B cell (primary cell): ENCODE measurements at regions not wholly inside any gene's neighbourhood (a gene's known extent, or its start where the extent isn't known, plus 50 kb on each side); places are given as distances from the start of the nearest gene placed in this dataset.

Experiments
- ATAC-seq: fragments of 200-7000 bp; cut with Tn5 transposase; one replicate; pipeline ENCODE4 v1.10.0; 2021; ENCODE audit warnings: low read depth, mild to moderate bottlenecking, moderate number of reproducible peaks, moderate library complexity
- CTCF ChIA-PET: fragments of 350-600 bp; sonication (Branson Sonifier 250); formaldehyde crosslinking; loops from one replicate; lab custom pipeline; 2021; ENCODE audit warnings: antibody characterized with exemption, inconsistent platforms; lab: Charles Lee
- POLR2A ChIA-PET: fragments of 350-600 bp; sonication (Branson Sonifier 250); formaldehyde crosslinking; loops from one replicate; lab custom pipeline; 2021; ENCODE audit warnings: antibody characterized with exemption; lab: Charles Lee
- DNase-seq: peaks from one replicate; pipeline ENCODE4 v3.0.0; 2013
- H2AFZ ChIP-seq: 2 replicates; pipeline ENCODE4 v1.6.1; 2012; ENCODE audit warnings: mild to moderate bottlenecking, low read depth, low read length; ENCODE audit not compliant: insufficient read depth, poor library complexity, severe bottlenecking
- H3K27ac ChIP-seq, 2 donors: 1 replicate in 1 of 2; 2 replicates in 1 of 2; pipeline ENCODE4 v1.5.1; 2012 to 2013; ENCODE audit warnings: low read length in 2 of 2, mild to moderate bottlenecking in 2 of 2, moderate library complexity in 1 of 2
- H3K27me3 ChIP-seq, 4 experiments: fragments of 200-600 bp in 1 of 4; sonication (generic) in 1 of 4; replicated peaks in 1 of 4; 1 replicate in 2 of 4; 2 replicates in 2 of 4; pipeline versions ENCODE4 v1.6.1 to v1.7.0; 2013 to 2016; ENCODE audit warnings: low read length in 3 of 4, mild to moderate bottlenecking in 2 of 4, mixed read lengths in 1 of 4, moderate library complexity in 1 of 4; ENCODE audit not compliant: insufficient read depth in 4 of 4, control insufficient read depth in 3 of 4; ENCODE audit errors: control extremely low read depth in 1 of 4
- H3K36me3 ChIP-seq, 2 experiments: replicated peaks in 1 of 2; 1 replicate in 1 of 2; 2 replicates in 1 of 2; pipeline versions ENCODE4 v1.6.1 to v1.7.1; 2013; ENCODE audit warnings: low read length in 1 of 2; ENCODE audit not compliant: insufficient read depth in 2 of 2, control insufficient read depth in 1 of 2; ENCODE audit errors: control extremely low read depth in 1 of 2, extremely low read depth in 1 of 2
- H3K4me1 ChIP-seq, 2 donors: fragments of 200-600 bp in 1 of 2; sonication (generic) in 1 of 2; 1 replicate in 1 of 2; 2 replicates in 1 of 2; pipeline versions ENCODE4 v1.5.1 to v1.6.1; 2013 to 2017; ENCODE audit warnings: low read length in 2 of 2; ENCODE audit not compliant: control insufficient read depth in 2 of 2, insufficient read depth in 2 of 2
- H3K4me2 ChIP-seq: replicated peaks from 2 replicates; pipeline ENCODE3; 2012; ENCODE audit warnings: mild to moderate bottlenecking, low read depth, low read length; ENCODE audit not compliant: poor library complexity, severe bottlenecking
- H3K4me3 ChIP-seq, 5 experiments: fragments of 200-600 bp in 1 of 5; sonication (generic) in 1 of 5; 1 replicate in 3 of 5; 2 replicates in 2 of 5; pipeline versions ENCODE4 v1.5.1 to v1.7.0; 2011 to 2016; ENCODE audit warnings: low read length in 4 of 5, mild to moderate bottlenecking in 4 of 5, low read depth in 2 of 5, control low read depth in 1 of 5, moderate library complexity in 1 of 5; ENCODE audit not compliant: insufficient read depth in 1 of 5; ENCODE audit errors: control extremely low read depth in 1 of 5, extremely low read depth in 1 of 5
- H3K79me2 ChIP-seq: fragments of 200-600 bp; sonication (generic); one replicate; pipeline ENCODE4 v1.6.0; 2016; ENCODE audit warnings: low read length; ENCODE audit not compliant: control insufficient read depth, insufficient read depth
- H3K9ac ChIP-seq: fragments of 200-600 bp; sonication (generic); 2 replicates; pipeline ENCODE4 v1.6.1; 2017; ENCODE audit warnings: mild to moderate bottlenecking, low read length, moderate library complexity
- H3K9me3 ChIP-seq, 3 donors: one replicate each; pipeline versions ENCODE4 v1.6.1 to v1.7.1; 2013; ENCODE audit warnings: low read length in 2 of 3; ENCODE audit not compliant: control insufficient read depth in 2 of 3, insufficient read depth in 1 of 3; ENCODE audit errors: control extremely low read depth in 1 of 3
- H4K20me1 ChIP-seq: 2 replicates; pipeline ENCODE4 v1.6.0; 2012; ENCODE audit warnings: mild to moderate bottlenecking, low read length; ENCODE audit not compliant: insufficient read depth, control insufficient read depth, poor library complexity, severe bottlenecking
- H3K27ac Mint-ChIP-seq: one replicate; pipeline ENCODE4 v1.8.0; 2021; ENCODE audit warnings: mixed read lengths
- H3K27me3 Mint-ChIP-seq: one replicate; pipeline ENCODE4 v1.8.0; 2021; ENCODE audit warnings: mixed read lengths
- H3K4me1 Mint-ChIP-seq: one replicate; pipeline ENCODE4 v1.8.0; 2021; ENCODE audit warnings: mixed read lengths
- H3K4me3 Mint-ChIP-seq: one replicate; pipeline ENCODE4 v1.8.0; 2021; ENCODE audit warnings: mixed read lengths
- H3K9me3 Mint-ChIP-seq: one replicate; pipeline ENCODE4 v1.8.0; 2022; ENCODE audit warnings: mixed read lengths; ENCODE audit not compliant: insufficient read depth
- EZH2 ChIP-seq: IDR thresholded peaks from 2 replicates; pipeline ENCODE4 v1.6.1; 2012; ENCODE audit warnings: borderline replicate concordance, low read depth, mild to moderate bottlenecking, moderate library complexity, low read length; ENCODE audit not compliant: insufficient read depth, poor library complexity, severe bottlenecking
- WGBS: methylation state at CpG from one replicate; pipeline ENCODE4 v1.1.5; 2013; ENCODE audit warnings: missing lambda C conversion rate; ENCODE audit not compliant: insufficient coverage; 5-methylcytosine and 5-hydroxymethylcytosine counted together
- intact Hi-C: fragments of 100-400 bp; cut with micrococcal nuclease; formaldehyde crosslinking; loops from one replicate; pipeline ENCODE4 v1.10.0; 2022
- TF ChIP-seq, protein P1 (sequence below): fragments of 200-600 bp; IDR thresholded peaks from one replicate; pipeline ENCODE4 v1.8.0; 2022; ENCODE audit warnings: antibody characterized with exemption, mild to moderate bottlenecking

DNA sequence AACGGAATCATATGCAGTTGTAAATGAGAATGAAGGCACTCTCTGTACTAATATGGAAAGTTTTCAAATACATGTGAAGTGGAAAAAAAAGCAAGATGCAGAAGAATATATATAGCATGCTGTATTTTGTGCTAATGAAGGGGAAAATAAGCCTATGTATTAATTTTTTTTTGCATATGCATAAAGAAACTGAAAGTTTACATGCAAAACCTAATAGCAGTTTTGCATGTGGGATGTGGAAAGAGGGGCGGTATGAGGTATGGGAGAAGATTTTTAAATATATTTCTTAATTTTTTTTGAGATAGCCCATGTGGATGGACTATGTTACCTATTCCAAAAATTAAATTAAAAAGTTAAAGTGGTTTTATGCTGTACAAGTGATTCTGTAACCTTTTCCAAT, 83.7 kb upstream of the IL12B start:
- Histone ChIP-seq H3K4me2 (peak overlapping the region; percentile 43), H2AFZ (no peak overlapping the region), H3K9ac (no peak overlapping the region), H3K36me3 (no peaks in the 10 kb centered on the region), H3K27me3 (no peaks in the 10 kb centered on the region), H3K9me3 (no peaks in the 10 kb centered on the region), H4K20me1 (no peaks in the 10 kb centered on the region), H3K4me3 (peak overlapping the region in 1 of 5 experiments; percentile 20), H3K79me2 (no peaks in the 10 kb centered on the region), H3K27ac (peak overlapping the region in 1 of 2 donors; percentile 16), H3K4me1 (peaks cover 11 to 28% of the 10 kb centered on the region in 2 donors)
- no CpG with 5 or more reads among the region's 2 CpGs for WGBS
- Mint-ChIP-seq H3K9me3 (no peaks in the 10 kb centered on the region), H3K27me3 (no peaks in the 10 kb centered on the region), H3K4me3 (peak overlapping the region; percentile 69), H3K27ac (peak overlapping the region; percentile 47), H3K4me1 (peaks cover 27% of the 10 kb centered on the region)
- TF ChIP-seq EZH2: no peak
- TF ChIP-seq, protein P1, sequence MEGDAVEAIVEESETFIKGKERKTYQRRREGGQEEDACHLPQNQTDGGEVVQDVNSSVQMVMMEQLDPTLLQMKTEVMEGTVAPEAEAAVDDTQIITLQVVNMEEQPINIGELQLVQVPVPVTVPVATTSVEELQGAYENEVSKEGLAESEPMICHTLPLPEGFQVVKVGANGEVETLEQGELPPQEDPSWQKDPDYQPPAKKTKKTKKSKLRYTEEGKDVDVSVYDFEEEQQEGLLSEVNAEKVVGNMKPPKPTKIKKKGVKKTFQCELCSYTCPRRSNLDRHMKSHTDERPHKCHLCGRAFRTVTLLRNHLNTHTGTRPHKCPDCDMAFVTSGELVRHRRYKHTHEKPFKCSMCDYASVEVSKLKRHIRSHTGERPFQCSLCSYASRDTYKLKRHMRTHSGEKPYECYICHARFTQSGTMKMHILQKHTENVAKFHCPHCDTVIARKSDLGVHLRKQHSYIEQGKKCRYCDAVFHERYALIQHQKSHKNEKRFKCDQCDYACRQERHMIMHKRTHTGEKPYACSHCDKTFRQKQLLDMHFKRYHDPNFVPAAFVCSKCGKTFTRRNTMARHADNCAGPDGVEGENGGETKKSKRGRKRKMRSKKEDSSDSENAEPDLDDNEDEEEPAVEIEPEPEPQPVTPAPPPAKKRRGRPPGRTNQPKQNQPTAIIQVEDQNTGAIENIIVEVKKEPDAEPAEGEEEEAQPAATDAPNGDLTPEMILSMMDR: no peak
- CTCF ChIA-PET: interaction anchor here (1.0 kb wide), 1 partner anchor 82 kb away, joined by 4 read pairs; no protein-coding TSS in a partner anchor
- POLR2A ChIA-PET: no interaction called here
- DNase-seq (peak; percentile 27), ATAC-seq (peak; percentile 26)
- intact Hi-C loops: loop anchor here (10.0 kb wide), 1 partner anchor 259 kb away; no protein-coding TSS in a partner anchor

DNA sequence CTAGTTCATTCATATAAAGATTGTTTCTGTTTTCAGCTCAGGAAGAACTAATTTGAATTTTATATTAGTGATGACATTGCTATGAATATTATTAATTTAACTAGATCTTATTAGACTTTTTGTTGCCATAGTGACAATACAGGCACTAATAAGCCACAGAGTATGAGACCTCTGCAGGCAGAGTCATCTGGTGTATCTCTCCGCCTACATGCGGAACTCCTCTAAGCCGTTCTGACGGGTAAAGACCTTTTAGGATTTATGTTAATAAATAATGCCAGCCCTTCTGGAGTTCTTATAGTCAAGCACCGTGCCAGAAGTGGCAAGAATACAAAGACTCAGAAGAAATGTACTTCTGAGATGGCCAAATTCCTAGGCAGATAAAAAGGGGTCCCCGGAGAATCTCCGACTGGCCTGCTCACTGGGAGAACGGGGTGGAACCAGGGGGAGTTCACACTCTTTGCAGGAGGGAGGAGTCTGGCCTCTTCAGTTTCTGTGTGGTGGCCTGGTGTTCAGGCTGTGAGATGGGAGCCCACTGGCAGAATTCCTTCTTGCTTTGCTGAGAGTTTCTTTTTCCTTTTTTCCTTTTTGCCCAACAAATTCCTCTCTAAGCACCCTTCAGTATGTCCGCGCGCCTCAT, 85.1 kb upstream of the IL12B start:
- H3K79me2 ChIP-seq: no peaks in the 10 kb centered on the region
- Mint-ChIP-seq H3K4me1 (peaks cover 24% of the 10 kb centered on the region), H3K27me3 (no peaks in the 10 kb centered on the region), H3K9me3 (no peaks in the 10 kb centered on the region), H3K27ac (peak overlapping the region; percentile 27), H3K4me3 (peak overlapping the region; percentile 68)
- peaks cover 11 to 28% of the 10 kb centered on the region in 2 donors for H3K4me1 ChIP-seq
- H3K4me3 ChIP-seq: no peak overlapping the region
- no peaks in the 10 kb centered on the region for H3K9me3 ChIP-seq
- H3K27ac ChIP-seq: peak overlapping the region in 1 of 2 donors; percentile 76
- H3K27me3 ChIP-seq: no peaks in the 10 kb centered on the region
- no peaks in the 10 kb centered on the region for H3K36me3 ChIP-seq
- peak; percentile 22 for DNase-seq
- peak overlapping the region; percentile 43 for H3K4me2 ChIP-seq
- ChIA-PET POLR2A (interaction anchor here (0.9 kb wide), 1 partner anchor 84 kb away, joined by 4 read pairs; no protein-coding TSS in a partner anchor), CTCF (no interaction called here)
- ATAC-seq: no peak
- intact Hi-C loops: loop anchor here (10.0 kb wide), 1 partner anchor 261 kb away; no protein-coding TSS in a partner anchor
- H4K20me1 ChIP-seq: no peaks in the 10 kb centered on the region
- H2AFZ ChIP-seq: no peak overlapping the region
- TF ChIP-seq, protein P1: no peak
- no peak for TF ChIP-seq EZH2
- WGBS: 88% methylated on average over 8 of the region's 11 CpGs
- no peak overlapping the region for H3K9ac ChIP-seq
